GM19023 (cell line): ENCODE measurements at regions not wholly inside any gene's neighbourhood (a gene's known extent, or its start where the extent isn't known, plus 50 kb on each side); places are given as distances from the start of the nearest gene placed in this dataset.

Experiments
- ATAC-seq: cut with Tn5 transposase; IDR thresholded peaks from one replicate; pipeline ENCODE4 v1.9.1; 2021; ENCODE audit warnings: mild to moderate bottlenecking, moderate library complexity; ENCODE audit not compliant: unreplicated experiment

DNA sequence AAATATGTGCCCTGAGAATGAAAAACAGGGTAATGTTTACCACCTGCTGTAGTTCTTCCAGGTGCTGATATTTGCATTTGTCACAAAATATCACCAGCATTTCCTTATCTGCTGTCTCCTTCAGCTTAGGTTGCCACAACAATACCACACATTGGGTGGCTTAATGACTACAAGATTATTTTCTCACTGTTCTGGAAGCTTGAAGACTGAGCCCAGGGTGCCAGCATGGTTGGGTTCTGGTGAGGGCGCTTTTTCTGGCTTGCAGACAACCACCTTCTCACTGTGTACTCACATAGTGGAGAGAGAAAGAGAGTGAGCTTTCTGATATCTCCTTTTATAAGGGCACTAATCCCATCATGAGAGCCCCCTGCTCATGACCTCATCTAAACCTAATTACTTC is 407.5 kb upstream of the RGPD4 start:
- no peak for ATAC-seq

DNA sequence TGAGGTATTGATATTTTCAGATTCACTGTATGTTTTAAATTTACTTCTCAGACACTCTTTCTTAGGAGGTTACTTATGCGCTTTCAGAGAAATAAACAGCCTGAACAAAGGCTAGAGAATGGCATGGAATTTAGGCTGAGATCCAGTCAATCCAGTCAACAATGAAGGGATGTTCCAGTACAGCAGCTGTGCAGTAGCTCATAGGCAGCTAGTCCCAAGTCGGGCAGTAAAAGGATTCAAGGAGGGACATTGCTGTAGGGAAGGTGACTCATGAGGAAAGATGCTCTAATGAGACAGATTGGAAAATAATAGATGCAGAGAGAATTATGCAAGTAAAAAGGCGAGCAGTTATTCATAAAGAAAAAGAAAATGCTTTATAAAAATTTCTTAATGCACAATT is 397.9 kb upstream of the RGPD4 start:
- no peak for ATAC-seq

DNA sequence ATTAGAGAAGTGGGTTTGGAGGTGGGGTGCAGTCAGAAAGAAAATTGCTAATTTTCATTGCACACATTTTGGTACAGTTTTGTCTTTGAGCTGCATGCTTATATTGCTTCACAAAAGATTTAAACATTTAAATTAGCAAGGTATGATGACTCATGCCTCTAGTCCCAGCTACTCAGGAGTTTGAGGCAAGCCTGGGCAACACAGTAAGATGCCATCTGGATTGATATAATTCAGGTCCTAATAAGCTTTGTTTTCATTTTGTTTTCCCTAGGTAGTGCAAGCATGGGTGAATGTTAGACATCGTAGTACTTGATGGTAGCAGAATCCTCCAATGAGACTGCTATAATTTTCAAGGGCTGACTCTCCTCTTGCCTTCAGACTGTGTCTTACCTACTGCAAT is 396.7 kb upstream of the RGPD4 start:
- ATAC-seq = no peak

DNA sequence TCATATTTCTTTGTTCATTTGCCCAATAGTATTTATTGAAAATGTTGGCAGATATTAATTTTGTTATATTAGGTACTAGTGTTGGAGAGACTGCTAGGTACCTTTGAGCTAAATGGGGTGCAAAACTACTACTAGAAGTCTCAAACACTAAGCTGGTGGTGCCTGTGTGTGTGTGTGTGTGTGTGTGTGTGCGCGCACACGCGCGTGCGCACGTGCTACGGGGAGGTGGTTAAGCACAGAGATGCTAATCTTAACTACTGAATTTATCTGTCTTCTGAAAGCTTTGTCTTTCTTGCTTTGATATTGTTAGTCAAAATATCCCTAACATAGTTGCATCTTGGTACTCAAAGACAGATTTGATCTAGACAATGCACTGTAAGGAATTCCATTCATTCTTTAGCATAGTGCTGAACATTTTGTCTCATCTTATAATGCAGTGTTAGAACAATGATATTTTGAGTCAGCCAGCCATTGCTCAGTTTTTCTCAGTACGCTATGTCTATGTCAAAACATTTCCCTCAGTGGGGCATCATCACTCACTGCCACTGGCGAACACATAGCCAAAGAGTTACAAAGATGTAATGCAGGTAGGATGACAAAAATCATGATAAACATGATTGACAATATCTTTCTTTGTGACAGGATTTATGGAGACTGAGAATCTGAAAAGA is 396.0 kb upstream of the RGPD4 start:
- ATAC-seq = no peak

DNA sequence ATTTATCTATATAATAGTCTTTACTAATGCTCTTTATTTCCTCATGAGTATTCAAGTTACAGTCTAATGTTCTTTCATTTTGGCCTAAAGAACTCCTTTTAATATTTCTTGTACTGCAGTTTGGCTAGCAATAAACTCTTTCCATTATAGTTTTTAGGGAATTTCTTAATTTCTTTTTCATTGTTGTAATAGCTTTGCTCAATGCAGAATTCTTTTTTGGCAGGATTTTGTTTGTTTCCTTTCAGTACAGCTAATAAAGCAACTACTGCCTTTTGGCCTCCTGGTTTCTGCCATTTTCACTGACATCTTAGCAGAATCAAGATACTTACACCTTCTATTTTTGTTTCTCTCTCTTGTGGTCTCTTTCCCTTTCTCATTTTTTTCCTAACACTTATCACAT is 390.4 kb upstream of the RGPD4 start:
- ATAC-seq = no peak

DNA sequence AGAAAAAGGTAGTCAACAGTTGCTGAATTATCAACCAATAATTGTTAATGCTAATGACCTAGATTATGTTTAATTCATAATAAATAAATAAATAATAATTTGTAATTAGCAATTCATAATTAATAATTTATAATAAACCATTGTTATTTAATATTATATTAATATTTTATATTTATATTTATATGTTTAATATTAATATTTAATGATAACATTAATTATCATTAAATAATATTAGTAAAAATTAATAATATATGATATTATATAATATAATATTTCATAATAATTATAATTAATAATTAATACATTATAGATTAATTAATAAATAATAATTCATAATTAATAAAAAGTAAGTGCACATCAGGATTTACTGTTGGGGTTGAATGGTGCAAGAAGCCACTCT is 389.4 kb upstream of the RGPD4 start:
- no peak for ATAC-seq

DNA sequence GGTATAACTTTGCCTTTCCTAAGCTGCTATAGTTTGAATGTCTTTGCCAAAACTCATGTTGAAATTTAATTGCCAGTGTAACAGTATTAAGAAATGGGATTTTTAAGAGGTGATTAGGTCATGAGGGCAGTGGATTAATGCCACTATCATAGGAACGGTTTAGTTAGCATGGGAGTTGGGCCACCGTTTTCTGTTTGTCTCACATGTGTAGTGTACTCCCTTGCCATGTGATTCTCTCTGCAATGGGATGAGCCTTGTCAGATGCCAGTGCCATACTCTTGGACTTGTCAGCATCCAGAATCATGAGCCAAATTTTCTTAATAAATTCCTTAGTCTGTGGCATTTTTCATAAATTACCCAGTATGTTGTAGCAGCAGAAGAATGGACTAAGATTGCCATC is 388.9 kb upstream of the RGPD4 start:
- no peak for ATAC-seq

DNA sequence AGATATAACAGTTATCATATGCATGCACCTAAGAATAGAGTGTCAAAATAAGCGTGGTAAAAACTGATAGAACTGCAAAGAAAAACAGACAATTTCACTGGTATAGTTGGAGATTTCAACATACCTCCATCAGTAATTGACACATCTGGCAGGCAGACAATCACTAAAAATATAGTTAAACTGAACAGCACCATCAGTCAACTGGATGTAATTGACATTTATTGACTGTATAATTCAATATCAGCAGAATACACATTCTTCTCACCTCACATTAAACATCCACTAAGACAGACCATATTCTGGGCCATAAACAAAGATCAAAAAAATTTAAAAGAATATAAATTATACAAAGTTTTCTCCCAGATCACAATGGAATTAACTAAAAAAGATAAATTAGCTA is 378.5 kb upstream of the RGPD4 start:
- no peak for ATAC-seq

DNA sequence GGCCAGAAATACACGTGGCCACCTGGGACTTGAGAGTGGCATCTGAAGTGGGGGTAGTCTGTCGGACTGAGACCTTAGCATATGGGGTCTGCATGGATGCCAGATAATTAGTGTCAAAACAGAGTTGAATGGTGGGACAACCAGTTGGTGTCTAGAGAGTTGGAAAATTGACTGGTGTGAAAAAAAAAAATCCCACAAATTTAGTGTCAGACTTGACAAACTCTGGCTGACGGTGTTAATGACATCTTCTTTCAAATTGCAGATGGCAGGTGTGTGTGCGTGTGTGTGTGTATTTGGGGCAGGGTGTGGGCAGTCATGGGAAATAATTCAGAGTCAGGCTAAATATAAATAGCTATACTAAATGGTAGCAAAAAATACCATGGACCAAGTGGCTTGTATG is 365.4 kb upstream of the RGPD4 start:
- ATAC-seq = no peak

DNA sequence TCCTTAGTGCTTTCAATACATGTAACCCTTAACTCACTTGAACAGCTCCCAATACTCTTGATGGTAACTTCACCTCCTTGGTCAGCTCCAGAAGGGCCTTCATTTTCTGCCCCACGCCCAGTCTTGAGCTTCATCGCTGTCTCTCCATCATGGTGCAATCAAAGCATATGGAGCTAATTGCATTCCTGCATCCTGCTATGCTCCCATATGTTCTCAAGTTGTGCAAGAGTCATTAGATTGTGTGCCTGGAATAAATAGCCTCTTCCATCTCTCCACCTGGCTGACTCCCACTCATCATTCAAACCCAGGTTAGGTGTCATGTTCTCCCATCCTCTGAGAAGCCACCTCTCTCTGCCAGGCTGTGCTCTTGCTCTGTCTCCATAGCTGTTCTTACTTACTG is 364.5 kb upstream of the RGPD4 start:
- no peak for ATAC-seq

DNA sequence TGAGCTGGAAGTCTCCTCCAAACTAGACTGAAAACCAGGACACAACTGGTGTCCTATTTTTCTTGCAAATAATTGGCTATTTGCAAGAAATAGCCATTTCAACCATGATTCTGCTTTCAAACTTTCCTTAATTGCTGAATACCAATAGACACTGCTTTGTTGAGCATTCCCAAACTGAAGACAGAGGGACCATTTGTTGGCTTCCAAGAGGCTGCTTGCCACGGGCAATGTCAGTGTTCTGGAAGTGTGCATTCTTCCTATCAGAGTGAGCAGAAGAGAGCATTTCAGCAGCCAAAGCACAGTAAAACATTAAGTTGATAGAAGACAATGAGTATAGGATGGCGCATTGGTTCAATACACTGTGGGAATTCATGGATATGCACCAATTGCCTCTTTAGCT is 360.5 kb upstream of the RGPD4 start:
- no peak for ATAC-seq

DNA sequence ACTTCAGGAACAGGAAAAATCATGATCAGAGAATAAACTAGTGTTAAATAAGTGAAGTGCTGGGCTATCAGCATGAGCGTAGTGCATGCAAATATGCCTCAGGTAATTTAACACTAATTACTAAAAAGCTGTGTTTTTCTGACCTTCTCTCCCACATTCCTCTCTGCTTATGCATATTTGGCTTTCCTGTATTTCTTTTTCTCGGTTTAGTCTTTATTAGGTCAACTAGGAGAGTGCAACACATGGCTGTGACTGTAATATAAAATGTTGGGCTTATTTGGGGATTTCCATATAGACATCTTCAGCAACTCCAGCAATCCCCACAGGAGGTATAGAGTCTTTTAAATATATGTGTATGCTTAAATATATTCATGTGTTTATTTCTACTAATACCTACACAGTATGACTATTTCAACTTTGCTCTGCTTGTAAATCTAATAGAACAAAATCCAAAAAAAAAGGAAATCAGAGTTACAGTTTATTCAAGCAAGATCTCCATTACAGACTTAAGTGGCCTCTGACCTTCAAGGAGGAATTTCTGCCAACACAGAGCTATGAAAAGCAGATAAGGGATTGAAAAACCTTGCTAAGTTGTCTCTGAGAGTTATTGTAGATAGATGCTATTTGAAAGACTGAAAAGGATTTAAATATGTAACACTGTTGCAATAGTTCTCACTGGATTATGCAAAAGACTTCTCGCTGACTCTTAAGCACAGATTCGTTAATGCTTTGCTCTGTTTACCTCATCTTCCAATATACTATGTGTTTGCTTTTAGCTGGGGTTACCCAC is 359.5 kb upstream of the RGPD4 start:
- no peak for ATAC-seq

DNA sequence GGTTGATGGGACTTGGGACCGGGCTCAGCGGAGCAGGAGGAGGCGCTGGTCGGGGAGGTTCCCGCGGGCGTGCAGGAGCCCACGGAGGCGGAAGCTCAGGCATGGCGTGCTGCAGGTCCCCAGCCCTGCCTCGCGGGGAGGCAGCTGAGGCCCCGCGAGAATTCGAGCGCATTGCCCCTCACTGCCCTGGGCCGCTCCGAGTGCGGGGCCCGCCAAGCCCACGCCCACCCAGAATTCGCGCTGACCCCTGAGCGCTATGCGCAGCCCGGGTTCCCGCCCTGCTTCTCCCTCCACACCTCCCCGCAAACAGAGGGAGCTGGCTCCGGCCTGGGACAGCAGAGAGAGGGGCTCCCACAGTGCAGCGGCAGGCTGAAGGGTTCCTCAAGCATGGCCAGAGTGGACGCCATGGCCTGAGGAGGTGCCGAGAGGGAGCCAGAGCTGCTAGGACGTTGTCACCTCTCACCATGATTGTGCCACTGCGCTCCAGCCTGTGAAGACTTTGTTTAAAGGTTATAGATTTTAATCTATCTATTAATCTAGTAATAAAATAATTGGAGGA is 357.2 kb upstream of the RGPD4 start:
- ATAC-seq = no peak

DNA sequence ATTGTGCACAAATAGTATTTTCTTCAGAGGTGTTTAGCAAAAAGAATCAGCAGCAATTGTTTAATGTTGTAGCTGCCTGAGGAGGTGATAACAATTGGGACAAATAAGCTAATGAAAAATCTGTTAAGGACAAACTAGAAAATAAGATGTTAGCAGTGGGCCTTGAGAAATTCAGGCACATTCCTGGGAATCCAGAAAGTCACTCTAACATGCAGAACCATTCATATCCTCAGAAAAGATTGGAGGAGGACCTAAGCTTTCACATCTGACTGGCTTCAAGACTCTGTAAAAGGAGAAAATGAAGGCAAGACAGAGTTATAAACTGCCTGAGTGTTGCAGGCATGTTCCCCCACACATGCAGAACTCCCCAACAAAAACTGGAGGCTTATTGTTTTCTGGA is 353.5 kb upstream of the RGPD4 start:
- no peak for ATAC-seq

DNA sequence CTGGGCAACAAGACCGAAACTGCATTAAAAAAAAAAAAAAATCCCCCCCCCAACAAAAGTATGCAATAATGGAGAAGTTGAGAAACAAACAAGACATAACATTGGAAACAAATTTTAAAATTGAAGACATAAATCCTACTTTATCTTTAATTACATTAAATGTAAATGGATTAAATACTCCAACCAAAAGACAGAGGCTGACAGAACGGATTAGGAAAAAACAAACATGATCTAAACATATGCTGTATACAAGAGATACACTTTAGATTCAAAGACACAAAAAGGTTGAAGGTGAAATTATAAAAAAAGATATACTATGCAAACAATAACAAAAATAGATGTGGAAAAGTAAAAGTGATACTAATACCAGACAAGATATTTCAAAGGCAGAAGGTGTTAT is 350.8 kb upstream of the RGPD4 start:
- ATAC-seq = no peak

DNA sequence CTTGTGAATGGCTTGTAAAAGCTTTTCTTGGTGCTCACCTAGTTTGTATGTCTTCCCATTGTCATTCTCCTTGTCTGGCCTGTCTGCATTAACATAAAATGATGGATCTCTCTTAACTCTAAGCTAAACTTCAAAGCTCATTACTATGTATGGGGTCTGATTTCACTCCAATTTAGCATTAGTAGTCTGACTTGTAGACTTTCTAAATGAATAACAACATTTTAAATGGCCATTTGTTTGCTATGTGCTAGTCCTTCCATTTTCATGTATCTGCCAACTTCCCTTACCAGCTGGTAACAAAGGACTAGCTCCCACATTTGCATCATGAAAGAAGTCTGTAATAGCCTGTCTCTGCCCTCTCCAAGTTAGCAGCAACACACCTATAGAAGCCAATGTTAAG is 324.2 kb upstream of the RGPD4 start:
- no peak for ATAC-seq

DNA sequence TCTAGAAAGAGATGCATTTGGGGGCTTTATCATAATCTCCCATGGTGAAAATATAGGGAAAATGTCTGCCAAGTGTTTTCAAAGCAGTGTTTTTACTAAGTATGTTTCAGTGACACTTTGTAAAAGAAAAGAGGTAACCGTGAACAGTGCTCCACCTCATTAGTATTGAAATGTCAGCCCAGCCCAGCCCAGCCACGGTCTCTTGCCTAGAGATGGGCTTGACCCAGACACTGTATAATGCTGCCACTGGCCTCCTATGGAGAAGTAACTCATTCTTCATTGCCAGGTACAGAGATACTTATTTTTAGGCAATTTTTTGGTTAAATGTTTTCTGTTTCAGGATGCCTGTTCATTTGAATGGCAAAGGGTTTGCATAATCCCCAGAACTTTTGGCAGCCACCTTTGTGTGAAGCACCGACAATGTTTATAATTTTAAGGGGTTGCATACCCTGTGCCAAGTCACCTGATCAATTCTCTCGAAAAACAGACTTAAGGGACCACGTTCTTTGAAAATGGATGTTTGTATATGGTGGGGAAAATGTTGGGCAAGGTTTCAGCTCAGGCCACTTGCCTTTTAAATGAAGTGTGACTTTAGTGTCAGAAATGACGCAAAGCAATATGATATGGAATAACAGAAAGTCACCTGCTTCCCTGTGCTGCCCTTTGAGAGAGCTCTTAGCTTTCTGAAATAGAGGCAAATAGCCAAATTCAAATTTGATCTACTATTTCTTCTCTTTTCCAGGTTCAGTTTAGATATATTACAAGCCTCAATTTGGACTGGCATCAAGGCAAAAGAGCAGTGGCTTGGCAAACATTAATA is 314.5 kb upstream of the RGPD4 start:
- ATAC-seq = no peak

DNA sequence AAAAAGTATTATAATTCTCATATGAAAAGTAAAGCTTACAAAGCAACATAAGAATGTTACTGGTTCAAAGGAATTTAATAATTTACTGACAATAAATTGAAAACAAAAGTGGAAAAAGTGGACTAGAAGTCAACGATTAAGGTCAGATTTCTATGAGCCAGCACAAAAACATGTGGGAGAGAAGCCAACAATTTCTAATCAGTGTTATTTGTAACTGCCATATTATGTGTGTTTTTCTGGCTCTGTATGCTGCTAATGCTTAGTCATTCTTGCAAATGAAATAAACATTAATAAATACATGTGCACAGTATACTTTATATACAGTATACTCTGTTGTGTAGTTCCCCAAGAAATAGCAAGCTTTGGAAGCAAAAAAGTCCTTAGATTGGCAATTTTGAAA is 301.3 kb upstream of the RGPD4 start:
- ATAC-seq = no peak

DNA sequence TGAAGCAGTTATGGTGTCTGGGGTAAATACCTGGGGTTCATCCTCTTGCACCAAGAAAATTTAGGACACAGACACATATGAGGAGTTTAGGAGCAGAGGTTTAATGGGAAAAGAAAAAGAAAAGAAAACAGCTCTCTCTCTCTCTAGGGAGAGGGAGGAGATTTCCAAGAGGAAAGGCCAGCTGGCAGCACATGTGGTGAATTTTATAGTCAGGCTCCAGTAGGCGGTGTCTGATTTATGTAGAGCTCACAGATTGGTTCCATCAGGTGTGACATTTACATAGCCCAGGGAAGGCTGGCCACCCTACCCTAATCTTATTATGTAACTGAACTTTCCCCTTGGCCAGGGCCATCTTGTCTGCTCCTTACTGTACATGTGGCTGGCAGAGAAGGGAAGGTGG is 297.5 kb upstream of the RGPD4 start:
- ATAC-seq = no peak

DNA sequence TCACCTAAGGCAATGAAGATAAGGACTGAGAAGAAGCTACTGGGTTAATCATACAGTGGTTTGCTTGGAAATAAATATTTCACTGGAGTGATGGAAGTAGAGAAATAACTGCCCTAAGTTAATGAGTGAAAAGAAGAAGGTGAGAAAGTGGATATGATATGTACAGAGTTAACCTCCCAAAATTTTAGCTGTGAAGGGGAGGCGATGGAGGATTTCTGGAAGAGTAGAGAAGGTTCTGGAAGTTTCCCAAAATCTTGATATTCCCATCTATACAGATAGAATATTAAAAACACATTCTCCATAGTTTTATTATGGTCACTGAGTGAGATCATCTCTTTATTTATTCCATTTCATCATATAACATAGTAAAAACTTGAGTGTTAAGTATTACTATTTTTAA is 296.6 kb upstream of the RGPD4 start:
- no peak for ATAC-seq

DNA sequence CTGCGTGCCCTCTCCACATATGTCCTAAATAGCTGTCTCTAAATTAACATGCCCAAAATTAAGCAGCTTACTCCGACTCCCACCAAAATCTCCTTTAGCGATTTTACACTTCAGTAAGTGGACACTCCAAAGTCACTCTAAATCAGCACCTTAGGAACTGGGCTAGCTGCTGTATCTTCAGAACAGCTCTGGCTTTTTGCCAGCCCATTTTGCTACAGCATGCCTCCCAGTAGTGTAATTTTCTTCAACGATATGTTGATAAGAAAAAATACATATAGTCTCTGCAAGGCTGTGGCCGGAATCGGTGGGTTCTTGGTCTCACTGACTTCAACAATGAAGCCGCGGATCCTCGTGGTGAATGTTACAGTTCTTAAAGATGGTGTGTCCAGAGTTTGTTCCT is 291.8 kb upstream of the RGPD4 start:
- ATAC-seq = no peak
